IPS-NIHi11 (cell line): ENCODE measurements at regions not wholly inside any gene's neighbourhood (a gene's known extent, or its start where the extent isn't known, plus 50 kb on each side); places are given as distances from the start of the nearest gene placed in this dataset.

Source experiments
- DNase-seq: peaks from one replicate; pipeline ENCODE4 v3.0.0; 2012; ENCODE audit warnings: mixed read lengths, low spot score

GRCh38 chr6:117078624-117079023 lies 186.7 kb upstream of the VGLL2 start:
- no peak for DNase-seq

GRCh38 chr6:117079951-117080350 lies 185.4 kb upstream of the VGLL2 start:
- DNase-seq, result no peak

- no peak for DNase-seq
These were observed 175.8 kb upstream of the VGLL2 start for GRCh38 chr6:117089604-117090003.

- DNase-seq, result no peak
These were observed 155.2 kb upstream of the VGLL2 start for GRCh38 chr6:117110146-117110545.

- DNase-seq, result no peak
These were observed 154.6 kb upstream of the VGLL2 start for GRCh38 chr6:117110737-117111136.

- no peak for DNase-seq
These were observed 147.7 kb upstream of the VGLL2 start for GRCh38 chr6:117117652-117118051.

- no peak for DNase-seq
These were observed 146.9 kb upstream of the VGLL2 start for GRCh38 chr6:117118490-117118889.

GRCh38 chr6:117126213-117126612 lies 139.1 kb upstream of the VGLL2 start:
- no peak for DNase-seq

- no peak for DNase-seq
These were observed 137.3 kb upstream of the VGLL2 start for GRCh38 chr6:117128052-117128451.

GRCh38 chr6:117130125-117130524 lies 135.2 kb upstream of the VGLL2 start:
- no peak for DNase-seq

GRCh38 chr6:117136702-117137101 lies 128.7 kb upstream of the VGLL2 start:
- no peak for DNase-seq

- DNase-seq, result no peak
These were observed 127.6 kb upstream of the VGLL2 start for GRCh38 chr6:117137711-117138110.

GRCh38 chr6:117138425-117138824 lies 126.9 kb upstream of the VGLL2 start:
- no peak for DNase-seq

- DNase-seq, result no peak
These were observed 126.4 kb upstream of the VGLL2 start for GRCh38 chr6:117138920-117139319.

- no peak for DNase-seq
These were observed 123.2 kb upstream of the VGLL2 start for GRCh38 chr6:117142142-117142541.

- DNase-seq, result no peak
These were observed 122.4 kb upstream of the VGLL2 start for GRCh38 chr6:117142995-117143394.

- no peak for DNase-seq
These were observed 121.7 kb upstream of the VGLL2 start for GRCh38 chr6:117143647-117144046.

- no peak for DNase-seq
These were observed 119.4 kb upstream of the VGLL2 start for GRCh38 chr6:117145940-117146339.

- DNase-seq, result no peak
These were observed 116.0 kb upstream of the VGLL2 start for GRCh38 chr6:117149324-117149723.

GRCh38 chr6:117156741-117157140 lies 108.6 kb upstream of the VGLL2 start:
- no peak for DNase-seq

GRCh38 chr6:117157448-117157847 lies 107.9 kb upstream of the VGLL2 start:
- DNase-seq, result no peak

- no peak for DNase-seq
These were observed 99.4 kb upstream of the VGLL2 start for GRCh38 chr6:117165911-117166499.

GRCh38 chr6:117167520-117168271 lies 97.7 kb upstream of the VGLL2 start:
- DNase-seq, result no peak
